BLaER1 treated with 17β-estradiol and CSF1 and Interleukin-3, amounts not matched to agents 10 nM and 100 nM (cell line): ENCODE measurements at regions not wholly inside any gene's neighbourhood (a gene's known extent, or its start where the extent isn't known, plus 50 kb on each side); places are given as distances from the start of the nearest gene placed in this dataset.
A peak's percentile ranks its signal among the peaks of the same experiment; 100 is the strongest.

Source experiments
- H3K27ac ChIP-seq, 11 experiments: shearing (Covaris generic); formaldehyde crosslinking; 2 replicates each; pipeline ENCODE4 v1.8.1; 2022
- H3K27me3 ChIP-seq, 11 experiments: shearing (Covaris generic); formaldehyde crosslinking; 2 replicates each; pipeline ENCODE4 v1.8.1; 2022
- H3K36me3 ChIP-seq, 11 experiments: shearing (Covaris generic); formaldehyde crosslinking; 2 replicates each; pipeline ENCODE4 v1.8.1; 2022
- H3K4me1 ChIP-seq, 10 experiments: shearing (Covaris generic); formaldehyde crosslinking; 2 replicates each; pipeline ENCODE4 v1.8.1; 2022
- H3K4me2 ChIP-seq, 11 experiments: shearing (Covaris generic); formaldehyde crosslinking; 2 replicates each; pipeline ENCODE4 v1.8.1; 2022
- H3K4me3 ChIP-seq, 10 experiments: shearing (Covaris generic); formaldehyde crosslinking; 2 replicates each; pipeline ENCODE4 v1.8.1; 2022
- H3K9ac ChIP-seq, 11 experiments: shearing (Covaris generic); formaldehyde crosslinking; 2 replicates each; pipeline ENCODE4 v1.8.1; 2022
- H3K9me3 ChIP-seq, 11 experiments: shearing (Covaris generic); formaldehyde crosslinking; replicated peaks in 1 of 11; 2 replicates each; pipeline ENCODE4 v1.8.1; 2022
- H4K20me1 ChIP-seq, 11 experiments: shearing (Covaris generic); formaldehyde crosslinking; 2 replicates each; pipeline ENCODE4 v1.8.1; 2022
- Cebpa-rat ChIP-seq, 11 experiments: shearing (Covaris generic); IDR thresholded peaks; 2 replicates each; pipeline ENCODE4 v1.8.1; 2022

GRCh38 chr4:81622474-81623184 lies 150.9 kb upstream of the RASGEF1B start:
- Histone ChIP-seq H3K4me2 (no peak overlapping the region), H3K36me3 (no peaks in the 10 kb centered on the region), H3K9ac (no peak overlapping the region), H3K27me3 (no peaks in the 10 kb centered on the region), H3K9me3 (no peaks in the 10 kb centered on the region), H4K20me1 (no peaks in the 10 kb centered on the region), H3K27ac (no peak overlapping the region), H3K4me1 (peaks cover 15 to 33% (median 25%) of the 10 kb centered on the region in 10 experiments), H3K4me3 (no peak overlapping the region)
- no peak for TF ChIP-seq Cebpa-rat (IDR thresholded peaks at IDR 0.05)

- no peak overlapping the region for H3K4me3 ChIP-seq
- no peak for TF ChIP-seq Cebpa-rat (IDR thresholded peaks at IDR 0.05)
- no peak overlapping the region for H3K27ac ChIP-seq
- H3K36me3 ChIP-seq, result no peaks in the 10 kb centered on the region
- no peaks in the 10 kb centered on the region for H4K20me1 ChIP-seq
- H3K9ac ChIP-seq, result no peak overlapping the region
- no peak overlapping the region for H3K4me2 ChIP-seq
- H3K4me1 ChIP-seq, result peaks cover 15 to 27% (median 21%) of the 10 kb centered on the region in 10 experiments
- no peaks in the 10 kb centered on the region for H3K27me3 ChIP-seq
- no peaks in the 10 kb centered on the region for H3K9me3 ChIP-seq
These were observed 150.3 kb upstream of the RASGEF1B start for GRCh38 chr4:81622028-81622427.

GRCh38 chr4:81621490-81621889 lies 149.8 kb upstream of the RASGEF1B start:
- no peaks in the 10 kb centered on the region for H4K20me1 ChIP-seq
- H3K4me3 ChIP-seq, result no peak overlapping the region
- no peak overlapping the region for H3K27ac ChIP-seq
- H3K27me3 ChIP-seq, result no peaks in the 10 kb centered on the region
- peaks cover 15 to 26% (median 20%) of the 10 kb centered on the region in 10 experiments for H3K4me1 ChIP-seq
- no peak overlapping the region for H3K9ac ChIP-seq
- no peaks in the 10 kb centered on the region for H3K9me3 ChIP-seq
- H3K36me3 ChIP-seq, result no peaks in the 10 kb centered on the region
- H3K4me2 ChIP-seq, result no peak overlapping the region
- TF ChIP-seq Cebpa-rat (IDR thresholded peaks at IDR 0.05), result no peak

GRCh38 chr4:81620442-81620841 lies 148.7 kb upstream of the RASGEF1B start:
- Histone ChIP-seq H3K9ac (no peak overlapping the region), H3K27ac (no peak overlapping the region), H4K20me1 (no peaks in the 10 kb centered on the region), H3K4me3 (no peak overlapping the region), H3K36me3 (no peaks in the 10 kb centered on the region), H3K4me1 (peaks cover 8 to 18% (median 13%) of the 10 kb centered on the region in 10 experiments), H3K9me3 (no peaks in the 10 kb centered on the region), H3K27me3 (no peaks in the 10 kb centered on the region), H3K4me2 (no peak overlapping the region)
- no peak for TF ChIP-seq Cebpa-rat (IDR thresholded peaks at IDR 0.05)

- no peaks in the 10 kb centered on the region for H4K20me1 ChIP-seq
- TF ChIP-seq Cebpa-rat (IDR thresholded peaks at IDR 0.05), result no peak
- H3K9ac ChIP-seq, result no peak overlapping the region
- H3K36me3 ChIP-seq, result no peaks in the 10 kb centered on the region
- no peak overlapping the region for H3K4me3 ChIP-seq
- no peaks in the 10 kb centered on the region for H3K27me3 ChIP-seq
- no peak overlapping the region for H3K27ac ChIP-seq
- H3K4me2 ChIP-seq, result no peak overlapping the region
- peaks cover 7 to 14% (median 8%) of the 10 kb centered on the region in 10 experiments for H3K4me1 ChIP-seq
- H3K9me3 ChIP-seq, result no peaks in the 10 kb centered on the region
These were observed 145.8 kb upstream of the RASGEF1B start for GRCh38 chr4:81617545-81617944.

DNA sequence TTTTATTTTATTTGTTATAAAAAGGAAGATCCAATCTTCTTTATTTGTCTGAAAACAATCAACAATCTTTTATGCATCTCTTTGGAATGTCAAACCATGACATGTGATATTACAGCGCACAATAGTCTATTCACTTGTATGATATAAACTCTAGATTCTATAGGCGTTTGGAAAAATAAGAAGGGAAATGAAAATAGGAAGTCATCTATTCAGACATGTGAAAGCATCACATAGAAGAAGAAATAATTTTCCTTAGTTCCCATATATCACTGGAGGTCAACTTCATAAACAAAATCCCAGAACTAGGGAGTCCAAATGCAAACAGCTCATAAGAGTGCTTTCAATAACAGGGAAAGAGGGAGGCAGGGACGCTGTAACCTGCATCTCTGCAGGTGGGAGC lies 139.5 kb upstream of the RASGEF1B start:
- no peaks in the 10 kb centered on the region for H3K36me3 ChIP-seq
- no peak overlapping the region for H3K27ac ChIP-seq

DNA sequence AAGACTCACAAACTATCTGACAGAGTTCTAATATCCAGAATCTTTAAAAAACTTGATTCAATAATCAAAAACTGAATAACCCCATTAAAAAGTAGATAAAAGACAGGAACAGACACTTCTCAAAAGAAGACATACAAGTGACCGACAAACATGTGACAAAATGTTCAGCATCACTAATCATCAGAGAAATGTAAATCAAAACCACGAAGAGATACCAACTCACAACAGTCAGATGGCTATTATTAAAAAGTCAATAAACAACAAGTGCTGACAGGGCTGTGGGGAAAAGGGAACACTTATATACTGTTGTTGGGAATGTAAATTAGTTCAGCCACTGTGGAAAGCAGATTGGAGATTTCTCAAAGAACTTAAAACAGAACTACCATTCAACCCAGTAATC lies 138.1 kb upstream of the RASGEF1B start:
- TF ChIP-seq Cebpa-rat (IDR thresholded peaks at IDR 0.05), result no peak
- Histone ChIP-seq H4K20me1 (no peaks in the 10 kb centered on the region), H3K9ac (peak overlapping the region in 1 of 11 experiments; percentile 17; a peak in 1 of 22 replicates), H3K36me3 (no peaks in the 10 kb centered on the region), H3K4me2 (peak overlapping the region in 8 of 11 experiments; percentile 2 to 41 (median 14); a peak in 12 of 22 replicates), H3K9me3 (peaks cover 0 to 6% (median 4%) of the 10 kb centered on the region in 11 experiments; a peak in 5 of 22 replicates), H3K27me3 (no peaks in the 10 kb centered on the region), H3K4me1 (peaks cover 38 to 76% (median 56%) of the 10 kb centered on the region in 10 experiments), H3K4me3 (no peak overlapping the region), H3K27ac (peak overlapping the region in 3 of 11 experiments; percentile 43 to 56 (median 47); a peak in 5 of 22 replicates)

More for the DNA sequence above, 139.5 kb upstream of the RASGEF1B start:
- no peak overlapping the region for H3K4me3 ChIP-seq
- TF ChIP-seq Cebpa-rat (IDR thresholded peaks at IDR 0.05), result no peak
- H3K4me2 ChIP-seq, result peak overlapping the region in 10 of 11 experiments; percentile 29 to 76 (median 66); a peak in 15 of 22 replicates
- H3K9ac ChIP-seq, result no peak overlapping the region
- H3K9me3 ChIP-seq, result peaks cover 0 to 6% (median 4%) of the 10 kb centered on the region in 11 experiments; a peak in 5 of 22 replicates
- no peaks in the 10 kb centered on the region for H4K20me1 ChIP-seq
- H3K4me1 ChIP-seq, result peaks cover 36 to 62% (median 51%) of the 10 kb centered on the region in 10 experiments
- H3K27me3 ChIP-seq, result no peaks in the 10 kb centered on the region

DNA sequence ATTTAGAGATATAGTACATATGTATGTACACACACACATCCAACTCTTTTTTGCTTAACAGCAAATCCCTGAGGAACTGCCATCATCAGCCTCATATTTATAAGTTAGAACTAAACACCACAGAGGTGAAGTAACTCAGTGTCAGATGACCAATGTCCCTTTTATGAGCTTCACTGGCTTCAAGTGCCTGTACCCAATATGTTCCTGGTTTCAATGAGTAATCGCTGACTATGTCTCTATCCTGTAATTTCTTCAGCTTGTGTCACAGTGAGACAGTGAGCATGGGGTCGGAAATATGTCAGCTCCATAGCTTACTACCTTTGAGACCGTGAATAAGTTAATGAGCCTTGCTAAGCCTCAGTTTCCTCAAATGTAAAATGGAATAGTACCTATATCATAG lies 136.2 kb upstream of the RASGEF1B start:
- Histone ChIP-seq H3K9ac (no peak overlapping the region), H3K4me3 (no peak overlapping the region), H3K27ac (peak overlapping the region in 1 of 11 experiments; percentile 28; a peak in 1 of 22 replicates), H4K20me1 (no peaks in the 10 kb centered on the region), H3K9me3 (peaks cover 0 to 6% (median 4%) of the 10 kb centered on the region in 11 experiments; a peak in 5 of 22 replicates), H3K27me3 (no peaks in the 10 kb centered on the region), H3K4me2 (peak overlapping the region in 6 of 11 experiments; percentile 5 to 45 (median 20); a peak in 7 of 22 replicates), H3K4me1 (peaks cover 35 to 76% (median 51%) of the 10 kb centered on the region in 10 experiments), H3K36me3 (no peaks in the 10 kb centered on the region)
- no peak for TF ChIP-seq Cebpa-rat (IDR thresholded peaks at IDR 0.05)

DNA sequence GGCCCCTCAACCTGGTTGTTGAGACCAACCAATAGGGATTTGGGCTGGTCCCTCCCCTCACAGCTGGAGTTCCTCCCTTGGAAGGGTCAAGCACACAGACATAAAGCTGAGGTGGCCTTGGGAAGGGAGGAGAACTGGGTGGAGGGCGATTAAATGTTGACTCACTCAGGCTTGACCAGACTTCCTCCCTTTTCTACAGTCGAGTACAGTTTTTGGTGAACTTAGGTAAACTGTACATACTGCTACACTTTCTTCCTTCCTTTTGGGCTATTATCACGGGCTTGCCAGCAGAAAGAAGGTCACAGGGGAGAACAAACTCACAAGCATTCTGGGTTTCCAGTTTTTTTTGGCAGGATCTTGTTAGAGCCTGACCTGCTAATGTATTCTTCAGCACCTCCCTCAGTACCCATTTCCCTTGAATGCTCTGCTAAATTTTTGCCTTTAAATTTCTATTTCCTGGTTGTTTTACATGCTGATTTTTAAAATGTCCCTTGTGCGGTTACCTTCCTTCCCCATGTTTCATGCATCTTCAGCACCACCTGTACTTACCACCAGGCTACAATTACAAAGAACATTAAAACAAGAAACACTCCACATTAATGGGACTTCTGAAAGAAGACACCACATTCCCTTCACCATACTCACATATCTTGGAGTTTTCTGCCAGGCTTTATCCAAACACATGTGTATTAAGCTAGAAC lies 135.2 kb upstream of the RASGEF1B start:
- no peak for TF ChIP-seq Cebpa-rat (IDR thresholded peaks at IDR 0.05)
- Histone ChIP-seq H3K9me3 (peaks cover 0 to 6% (median 4%) of the 10 kb centered on the region in 11 experiments; a peak in 5 of 22 replicates), H3K4me2 (peak overlapping the region; percentile 51 to 76 (median 68)), H4K20me1 (no peaks in the 10 kb centered on the region), H3K36me3 (no peaks in the 10 kb centered on the region), H3K4me3 (peak overlapping the region in 1 of 10 experiments; percentile 1; a peak in 1 of 20 replicates), H3K27me3 (no peaks in the 10 kb centered on the region), H3K9ac (peak overlapping the region in 2 of 11 experiments; percentile 27 to 57; a peak in 4 of 22 replicates), H3K27ac (peak overlapping the region in 10 of 11 experiments; percentile 2 to 76 (median 42); a peak in 16 of 22 replicates), H3K4me1 (peaks cover 25 to 66% (median 41%) of the 10 kb centered on the region in 10 experiments)
